Posterior cingulate gyrus (tissue), 11 donors: ENCODE measurements at regions not wholly inside any gene's neighbourhood (a gene's known extent, or its start where the extent isn't known, plus 50 kb on each side); places are given as distances from the start of the nearest gene placed in this dataset.
A peak's percentile ranks its signal among the peaks of the same experiment; 100 is the strongest.

Experiments used
- DNase-seq, 10 donors: peaks; one replicate each; pipeline versions ENCODE4 v3.0.0 to v3.0.0-alpha.2; 2020 to 2021; ENCODE audit warnings: mixed read lengths in 3 of 10
- intact Hi-C: fragments of 100-400 bp; cut with DNase I; formaldehyde crosslinking; loops from one replicate; pipeline ENCODE4 v1.15.1; 2023

- peak in 3 of 10 donors; percentile 3 to 69 (median 35) for DNase-seq
Measured at GRCh38 chr2:239711911-239712570, 311.2 kb upstream of the HDAC4 start.

GRCh38 chr2:239710953-239711861, 310.4 kb upstream of the HDAC4 start:
- intact Hi-C loops, result no loop called here

More at GRCh38 chr2:239711911-239712570, 311.2 kb upstream of the HDAC4 start:
- intact Hi-C loops, result no loop called here

GRCh38 chr2:239706367-239706766, 305.5 kb upstream of the HDAC4 start:
- peak in 2 of 10 donors; percentile 22 to 52 for DNase-seq
- intact Hi-C loops, result no loop called here

More at GRCh38 chr2:239710953-239711861, 310.4 kb upstream of the HDAC4 start:
- peak in 2 of 10 donors; percentile 50 to 59 for DNase-seq

- peak in 2 of 10 donors; percentile 10 to 12 for DNase-seq
- intact Hi-C loops, result no loop called here
Measured at GRCh38 chr2:239704737-239705136, 303.9 kb upstream of the HDAC4 start.

- intact Hi-C loops, result no loop called here
- no peak for DNase-seq
Measured at GRCh38 chr2:239703834-239704233, 303.0 kb upstream of the HDAC4 start.

GRCh38 chr2:239700686-239701345, 300.0 kb upstream of the HDAC4 start:
- intact Hi-C loops, result no loop called here
- DNase-seq, result peak in 5 of 10 donors; percentile 38 to 88 (median 75)

- peak in 2 of 10 donors; percentile 58 to 80 for DNase-seq
- intact Hi-C loops, result no loop called here
Measured at GRCh38 chr2:239697399-239698164, 296.8 kb upstream of the HDAC4 start.

- intact Hi-C loops, result no loop called here
- DNase-seq, result peak in 1 of 10 donors; percentile 40
Measured at GRCh38 chr2:239696559-239697207, 295.9 kb upstream of the HDAC4 start.

- DNase-seq, result peak in 1 of 10 donors; percentile 49
- intact Hi-C loops, result no loop called here
Measured at GRCh38 chr2:239695728-239696240, 295.0 kb upstream of the HDAC4 start.

GRCh38 chr2:239695106-239695727, 294.4 kb upstream of the HDAC4 start:
- DNase-seq, result peak in 1 of 10 donors; percentile 22
- intact Hi-C loops, result no loop called here

- intact Hi-C loops, result no loop called here
- peak in 1 of 10 donors; percentile 43 for DNase-seq
Measured at GRCh38 chr2:239694487-239694886, 293.7 kb upstream of the HDAC4 start.

GRCh38 chr2:239693761-239694415, 293.1 kb upstream of the HDAC4 start:
- DNase-seq, result peak in 1 of 10 donors; percentile 46
- intact Hi-C loops, result no loop called here

- peak in 2 of 10 donors; percentile 6 to 43 for DNase-seq
- intact Hi-C loops, result no loop called here
Measured at GRCh38 chr2:239693330-239693729, 292.5 kb upstream of the HDAC4 start.

- intact Hi-C loops, result no loop called here
Measured at GRCh38 chr2:239692919-239693318, 292.1 kb upstream of the HDAC4 start.

GRCh38 chr2:239692362-239692851, 291.6 kb upstream of the HDAC4 start:
- intact Hi-C loops, result no loop called here
- peak in 5 of 10 donors; percentile 24 to 87 (median 35) for DNase-seq

More at GRCh38 chr2:239692919-239693318, 292.1 kb upstream of the HDAC4 start:
- no peak for DNase-seq

GRCh38 chr2:239691720-239692119, 290.9 kb upstream of the HDAC4 start:
- intact Hi-C loops, result no loop called here
- peak in 1 of 10 donors; percentile 62 for DNase-seq

- intact Hi-C loops, result no loop called here
- DNase-seq, result peak in 3 of 10 donors; percentile 20 to 69 (median 58)
Measured at GRCh38 chr2:239690651-239691631, 290.1 kb upstream of the HDAC4 start.
